ENCODE measurements at regions not wholly inside any gene's neighbourhood (a gene's known extent, or its start where the extent isn't known, plus 50 kb on each side); places are given as distances from the start of the nearest gene placed in this dataset.
"Not testable (repeated sequence)": the region's sequence is repeated elsewhere in the genome, so short reads cannot be mapped to it uniquely, and the experiment has no call there.

- DNase-seq, result no peak
Measured at GRCh38 chr12:111247083-111247783, 121.7 kb downstream of the PHETA1 start.

GRCh38 chr12:111246477-111247011, 122.4 kb downstream of the PHETA1 start:
- DNase-seq, result no peak

GRCh38 chr12:111245701-111246476, 123.0 kb downstream of the PHETA1 start:
- DNase-seq, result no peak

- DNase-seq, result no peak
Measured at GRCh38 chr12:111244673-111245072, 124.2 kb downstream of the PHETA1 start.

- not testable (repeated sequence) for DNase-seq
Measured at GRCh38 chr12:111242817-111243216, 126.1 kb downstream of the PHETA1 start.

GRCh38 chr12:111242184-111242583, 126.7 kb downstream of the PHETA1 start:
- DNase-seq, result no peak

- no peak for DNase-seq
Measured at GRCh38 chr12:111240374-111240773, 128.5 kb downstream of the PHETA1 start.

GRCh38 chr12:111239235-111239634, 129.7 kb downstream of the PHETA1 start:
- no peak for DNase-seq

GRCh38 chr12:111238075-111238734, 130.7 kb downstream of the PHETA1 start:
- no peak for DNase-seq

- DNase-seq, result not testable (repeated sequence)
Measured at GRCh38 chr12:111234491-111234890, 134.4 kb downstream of the PHETA1 start.

GRCh38 chr12:111233786-111234185, 135.1 kb downstream of the PHETA1 start:
- no peak for DNase-seq

- no peak for DNase-seq
Measured at GRCh38 chr12:111230649-111231048, 138.2 kb downstream of the PHETA1 start.

GRCh38 chr12:111228916-111229666, 139.8 kb downstream of the PHETA1 start:
- DNase-seq, result no peak

GRCh38 chr12:111227476-111228420, 141.1 kb downstream of the PHETA1 start:
- DNase-seq, result no peak

GRCh38 chr12:111226680-111227079, 142.2 kb downstream of the PHETA1 start:
- no peak for DNase-seq

GRCh38 chr12:111225307-111225706, 143.6 kb downstream of the PHETA1 start:
- no peak for DNase-seq

GRCh38 chr12:111224186-111225066, 144.5 kb downstream of the PHETA1 start:
- no peak for DNase-seq

- DNase-seq, result no peak
Measured at GRCh38 chr12:111222523-111222922, 146.4 kb downstream of the PHETA1 start.

GRCh38 chr12:111222027-111222414, 146.9 kb downstream of the PHETA1 start:
- no peak for DNase-seq

Data from effector CD8-positive, alpha-beta T cell (primary cell).